ENCODE measurements at regions not wholly inside any gene's neighbourhood (a gene's known extent, or its start where the extent isn't known, plus 50 kb on each side); places are given as distances from the start of the nearest gene placed in this dataset.
"Not testable (repeated sequence)": the region's sequence is repeated elsewhere in the genome, so short reads cannot be mapped to it uniquely, and the experiment has no call there.

DNA sequence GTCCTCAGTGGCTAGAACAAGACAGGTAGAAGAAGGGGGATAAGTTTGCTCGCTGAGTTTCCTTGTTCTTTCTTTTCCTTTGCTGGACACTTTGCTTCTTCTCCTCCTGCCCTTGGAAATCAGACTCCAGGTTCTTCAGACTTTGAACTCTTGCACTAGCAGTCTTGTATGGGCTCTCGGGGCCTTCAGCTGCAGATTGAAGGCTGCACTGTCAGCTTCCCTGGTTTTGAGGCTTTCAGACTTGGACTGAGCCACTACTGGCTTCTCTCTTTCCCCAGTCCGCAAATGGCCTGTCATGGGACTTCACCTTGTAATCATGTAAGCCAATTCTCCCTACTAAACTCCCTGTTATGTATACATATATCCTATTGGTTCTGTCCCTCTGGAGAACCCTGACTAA lies 379.8 kb downstream of the NDFIP2 start:
- Histone ChIP-seq H3K36me3 (ENCODE audit: control insufficient read depth in 1 of 2, insufficient read depth in 2 of 2, low read length in 2 of 2) (no peaks in the 10 kb centered on the region), H3K4me1 (ENCODE audit: control insufficient read depth in 1 of 2, insufficient read depth in 2 of 2, low read length in 2 of 2) (no peaks in the 10 kb centered on the region), H3K4me3 (ENCODE audit: low read depth in 1 of 2, low read length in 2 of 2) (no peak overlapping the region), H3K27me3 (ENCODE audit: low read depth, low read length) (no peaks in the 10 kb centered on the region), H3K9me3 (ENCODE audit: control insufficient read depth in 1 of 2, low read length in 2 of 2) (no peaks in the 10 kb centered on the region), H3K27ac (ENCODE audit: low read length) (no peak overlapping the region)

DNA sequence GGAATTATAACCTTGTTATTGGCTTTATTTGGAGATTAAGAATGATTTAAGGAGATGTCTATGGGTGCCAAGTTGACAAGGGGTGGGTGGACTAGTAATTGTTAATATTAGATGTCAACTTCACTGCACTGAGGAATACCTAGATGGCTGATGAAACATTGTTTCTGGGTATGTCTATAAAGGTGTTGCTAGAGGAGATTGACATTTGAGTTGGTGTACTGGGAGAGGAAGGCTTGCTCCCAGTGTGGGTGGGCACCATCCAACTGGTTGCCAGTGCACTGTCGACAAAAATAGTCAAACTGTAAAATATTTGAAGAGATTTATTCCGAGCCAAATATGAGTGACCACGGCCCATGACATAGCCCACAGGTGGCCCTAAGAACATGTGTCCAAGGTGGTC lies 378.8 kb downstream of the NDFIP2 start:
- Histone ChIP-seq H3K27ac (ENCODE audit: low read length) (no peak overlapping the region), H3K9me3 (ENCODE audit: control insufficient read depth in 1 of 2, low read length in 2 of 2) (no peaks in the 10 kb centered on the region), H3K27me3 (ENCODE audit: low read depth, low read length) (no peaks in the 10 kb centered on the region), H3K4me3 (ENCODE audit: low read depth in 1 of 2, low read length in 2 of 2) (no peak overlapping the region), H3K36me3 (ENCODE audit: control insufficient read depth in 1 of 2, insufficient read depth in 2 of 2, low read length in 2 of 2) (no peaks in the 10 kb centered on the region), H3K4me1 (ENCODE audit: control insufficient read depth in 1 of 2, insufficient read depth in 2 of 2, low read length in 2 of 2) (no peaks in the 10 kb centered on the region)

DNA sequence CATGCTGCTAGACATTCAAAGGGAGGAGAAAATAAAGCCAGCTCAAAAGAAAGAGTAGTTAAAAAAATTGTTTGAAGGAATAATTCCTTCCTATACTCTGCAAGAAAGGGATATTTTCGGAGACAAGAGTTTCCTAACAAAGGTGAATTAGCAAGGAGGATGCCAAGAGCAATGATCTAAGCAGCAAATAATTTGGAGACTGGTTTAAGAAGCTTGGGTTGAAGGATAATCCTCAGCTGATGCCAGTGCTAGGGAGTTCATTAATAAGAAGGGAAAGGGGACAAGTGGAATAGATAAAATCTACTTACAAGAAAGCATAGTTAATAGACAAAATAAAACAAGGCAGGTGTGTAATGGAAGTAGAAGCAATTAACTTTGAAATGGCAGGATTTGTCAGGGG lies 372.3 kb downstream of the NDFIP2 start:
- Histone ChIP-seq H3K36me3 (ENCODE audit: control insufficient read depth in 1 of 2, insufficient read depth in 2 of 2, low read length in 2 of 2) (no peaks in the 10 kb centered on the region), H3K9me3 (ENCODE audit: control insufficient read depth in 1 of 2, low read length in 2 of 2) (no peaks in the 10 kb centered on the region), H3K27ac (ENCODE audit: low read length) (no peak overlapping the region), H3K4me3 (ENCODE audit: low read depth in 1 of 2, low read length in 2 of 2) (no peak overlapping the region), H3K27me3 (ENCODE audit: low read depth, low read length) (no peaks in the 10 kb centered on the region), H3K4me1 (ENCODE audit: control insufficient read depth in 1 of 2, insufficient read depth in 2 of 2, low read length in 2 of 2) (no peaks in the 10 kb centered on the region)

DNA sequence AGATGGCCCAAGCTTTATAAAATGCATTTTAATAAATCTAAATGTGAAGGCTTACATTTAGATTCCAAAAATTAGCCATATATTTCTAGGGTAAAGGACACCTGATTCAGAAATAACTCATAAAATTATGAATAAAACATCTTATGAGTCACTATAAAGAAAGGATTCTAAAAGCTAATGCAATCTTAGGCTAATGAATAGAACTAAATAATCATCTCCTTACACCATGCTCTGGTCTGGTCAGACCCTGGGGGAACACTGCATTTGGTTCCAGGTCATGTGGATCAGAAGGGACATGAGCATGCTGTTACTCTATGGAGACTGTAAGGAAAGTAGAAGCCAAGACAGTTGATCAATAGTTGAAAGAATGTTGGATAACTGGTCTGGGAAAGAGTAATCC lies 370.4 kb downstream of the NDFIP2 start:
- H3K27me3 ChIP-seq (ENCODE audit: low read depth, low read length), result no peaks in the 10 kb centered on the region
- H3K4me3 ChIP-seq (ENCODE audit: low read depth in 1 of 2, low read length in 2 of 2), result no peak overlapping the region
- H3K27ac ChIP-seq (ENCODE audit: low read length), result no peak overlapping the region
- H3K36me3 ChIP-seq (ENCODE audit: control insufficient read depth in 1 of 2, insufficient read depth in 2 of 2, low read length in 2 of 2), result no peaks in the 10 kb centered on the region
- no peaks in the 10 kb centered on the region for H3K9me3 ChIP-seq (ENCODE audit: control insufficient read depth in 1 of 2, low read length in 2 of 2)
- no peaks in the 10 kb centered on the region for H3K4me1 ChIP-seq (ENCODE audit: control insufficient read depth in 1 of 2, insufficient read depth in 2 of 2, low read length in 2 of 2)

DNA sequence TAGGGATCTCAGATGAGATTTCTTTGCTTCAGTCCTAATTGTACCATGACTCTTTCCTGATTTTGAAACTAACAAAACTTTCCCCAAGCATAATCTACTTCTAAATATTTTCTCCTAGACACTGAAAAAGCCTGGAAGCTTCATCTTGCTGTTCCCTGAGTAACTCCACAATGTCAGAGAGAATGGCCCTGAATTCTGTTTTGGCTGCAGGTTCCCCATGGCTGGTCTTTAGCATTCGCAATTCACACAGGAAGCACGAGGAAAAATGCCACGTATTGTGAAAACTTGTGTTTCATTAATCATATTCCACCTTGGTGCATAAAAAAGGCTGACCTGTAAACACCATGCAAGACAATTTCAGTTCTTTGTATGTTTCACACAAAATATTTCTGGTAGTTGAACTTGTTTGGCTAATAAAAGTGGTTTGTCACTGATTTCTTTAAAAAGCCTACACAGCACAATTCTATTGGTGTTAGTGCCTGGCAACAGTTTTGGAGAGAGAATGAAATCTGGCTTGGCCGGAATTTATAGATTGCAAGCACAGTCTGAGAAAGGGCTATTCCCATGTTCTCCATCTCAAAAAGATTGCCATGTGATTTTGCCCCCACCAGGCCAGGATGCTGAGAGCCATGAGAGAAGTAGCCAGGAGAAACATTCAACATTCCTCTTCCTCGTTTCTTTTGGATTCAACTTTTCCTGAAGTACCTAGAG lies 367.1 kb downstream of the NDFIP2 start:
- Histone ChIP-seq H3K4me3 (ENCODE audit: low read depth in 1 of 2, low read length in 2 of 2) (no peak overlapping the region), H3K27ac (ENCODE audit: low read length) (no peak overlapping the region), H3K9me3 (ENCODE audit: control insufficient read depth in 1 of 2, low read length in 2 of 2) (no peaks in the 10 kb centered on the region), H3K27me3 (ENCODE audit: low read depth, low read length) (no peaks in the 10 kb centered on the region), H3K4me1 (ENCODE audit: control insufficient read depth in 1 of 2, insufficient read depth in 2 of 2, low read length in 2 of 2) (no peaks in the 10 kb centered on the region), H3K36me3 (ENCODE audit: control insufficient read depth in 1 of 2, insufficient read depth in 2 of 2, low read length in 2 of 2) (no peaks in the 10 kb centered on the region)

DNA sequence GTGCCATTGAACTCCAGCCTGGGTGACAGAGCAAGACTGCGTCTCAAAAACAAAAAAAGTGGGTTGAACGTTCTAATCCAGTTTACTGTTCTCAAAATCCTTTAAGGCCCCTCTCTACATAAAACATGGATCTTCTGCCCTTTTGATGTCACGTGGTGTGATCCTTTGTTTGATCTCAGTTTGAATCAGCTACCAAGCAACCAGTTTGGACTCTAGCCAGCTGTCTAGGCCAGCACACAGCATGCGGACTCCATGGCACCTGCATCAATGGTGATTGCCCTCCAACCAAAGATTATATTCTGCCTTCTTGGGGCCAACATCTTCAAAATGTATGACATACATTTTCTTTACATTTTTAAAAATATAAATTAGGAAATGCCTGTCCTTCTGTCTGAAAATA lies 365.4 kb downstream of the NDFIP2 start:
- Histone ChIP-seq H3K4me3 (ENCODE audit: low read depth in 1 of 2, low read length in 2 of 2) (no peak overlapping the region), H3K27me3 (ENCODE audit: low read depth, low read length) (no peaks in the 10 kb centered on the region), H3K9me3 (ENCODE audit: control insufficient read depth in 1 of 2, low read length in 2 of 2) (no peaks in the 10 kb centered on the region), H3K36me3 (ENCODE audit: control insufficient read depth in 1 of 2, insufficient read depth in 2 of 2, low read length in 2 of 2) (no peaks in the 10 kb centered on the region), H3K27ac (ENCODE audit: low read length) (no peak overlapping the region), H3K4me1 (ENCODE audit: control insufficient read depth in 1 of 2, insufficient read depth in 2 of 2, low read length in 2 of 2) (no peaks in the 10 kb centered on the region)

DNA sequence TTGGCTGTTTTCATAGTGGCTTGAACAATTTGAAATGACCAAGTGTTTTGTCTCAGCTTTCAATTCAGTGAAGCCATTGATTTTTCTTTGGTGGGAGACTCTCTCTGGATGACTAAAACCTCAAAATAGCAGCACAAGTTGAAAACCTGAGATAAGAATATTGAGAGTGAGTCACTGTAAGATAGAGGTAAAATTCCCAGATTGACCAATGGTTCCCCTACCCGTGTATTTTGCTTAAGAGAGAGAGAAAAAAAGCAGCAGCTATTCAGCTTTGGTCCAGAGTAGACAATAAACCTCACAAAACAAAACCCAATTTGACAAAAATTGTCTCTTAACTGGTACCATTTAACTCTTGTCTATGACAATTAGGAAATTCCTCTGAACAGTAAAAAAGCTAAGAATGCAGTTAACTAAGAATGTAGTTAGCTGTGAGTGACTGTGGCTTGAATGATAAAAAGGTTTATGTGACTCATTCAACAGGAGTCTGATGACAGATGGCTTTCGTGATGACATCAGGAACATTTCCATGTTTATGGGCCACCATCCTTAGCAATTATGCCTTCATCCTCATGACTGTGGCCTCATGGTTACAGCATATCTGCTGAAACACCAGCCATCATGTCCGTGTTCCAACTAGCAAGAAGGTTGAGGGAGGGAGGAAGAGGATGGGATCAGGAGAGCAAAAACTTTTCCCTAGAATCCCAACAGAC lies 356.9 kb downstream of the NDFIP2 start:
- Histone ChIP-seq H3K4me1 (ENCODE audit: control insufficient read depth in 1 of 2, insufficient read depth in 2 of 2, low read length in 2 of 2) (no peaks in the 10 kb centered on the region), H3K4me3 (ENCODE audit: low read depth in 1 of 2, low read length in 2 of 2) (no peak overlapping the region), H3K9me3 (ENCODE audit: control insufficient read depth in 1 of 2, low read length in 2 of 2) (no peaks in the 10 kb centered on the region), H3K36me3 (ENCODE audit: control insufficient read depth in 1 of 2, insufficient read depth in 2 of 2, low read length in 2 of 2) (no peaks in the 10 kb centered on the region), H3K27me3 (ENCODE audit: low read depth, low read length) (no peaks in the 10 kb centered on the region), H3K27ac (ENCODE audit: low read length) (no peak overlapping the region)

DNA sequence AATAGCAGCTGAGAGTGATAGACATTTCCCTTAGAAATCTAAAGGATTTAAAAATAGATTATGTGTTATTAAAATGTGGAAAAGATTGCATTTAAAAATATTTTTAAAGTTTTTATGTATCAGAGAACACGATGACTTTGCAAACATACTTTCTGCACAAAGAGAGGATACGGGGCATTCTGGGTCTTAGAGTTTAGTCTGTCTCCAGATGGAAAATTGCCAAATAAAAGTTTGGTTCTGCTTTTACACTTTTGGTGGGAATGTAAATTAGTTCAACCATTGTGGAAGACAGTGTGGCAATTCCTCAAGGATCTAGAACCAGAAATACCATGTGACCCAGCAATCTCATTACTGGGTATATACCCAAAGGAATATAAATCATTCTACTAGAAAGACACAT lies 355.2 kb downstream of the NDFIP2 start:
- not testable (repeated sequence) for H3K4me3 ChIP-seq (ENCODE audit: low read depth in 1 of 2, low read length in 2 of 2); H3K27ac ChIP-seq (ENCODE audit: low read length); H3K9me3 ChIP-seq (ENCODE audit: control insufficient read depth in 1 of 2, low read length in 2 of 2); H3K27me3 ChIP-seq (ENCODE audit: low read depth, low read length); H3K4me1 ChIP-seq (ENCODE audit: control insufficient read depth in 1 of 2, insufficient read depth in 2 of 2, low read length in 2 of 2); H3K36me3 ChIP-seq (ENCODE audit: control insufficient read depth in 1 of 2, insufficient read depth in 2 of 2, low read length in 2 of 2)

DNA sequence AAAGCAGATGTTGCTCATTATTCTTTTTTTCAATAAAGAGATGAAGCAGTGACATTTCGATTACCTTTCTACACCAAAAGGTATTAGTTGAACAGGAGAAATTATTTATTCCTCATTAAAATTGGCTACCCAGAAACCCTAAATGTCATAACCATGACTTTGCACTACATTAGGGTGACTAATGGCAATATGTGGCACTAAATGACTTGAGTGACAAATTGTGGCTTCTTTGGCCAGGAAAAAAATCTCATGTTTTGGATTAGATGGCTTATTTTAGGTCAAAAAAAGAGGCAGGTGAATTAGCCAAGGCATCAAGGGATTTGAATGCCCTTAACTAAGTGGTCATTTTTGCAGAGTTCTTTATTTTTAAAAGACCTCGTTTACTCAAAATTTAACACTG lies 353.9 kb downstream of the NDFIP2 start:
- H3K9me3 ChIP-seq (ENCODE audit: control insufficient read depth in 1 of 2, low read length in 2 of 2), result no peaks in the 10 kb centered on the region
- H3K4me1 ChIP-seq (ENCODE audit: control insufficient read depth in 1 of 2, insufficient read depth in 2 of 2, low read length in 2 of 2), result no peaks in the 10 kb centered on the region
- H3K36me3 ChIP-seq (ENCODE audit: control insufficient read depth in 1 of 2, insufficient read depth in 2 of 2, low read length in 2 of 2), result no peaks in the 10 kb centered on the region
- no peak overlapping the region for H3K4me3 ChIP-seq (ENCODE audit: low read depth in 1 of 2, low read length in 2 of 2)
- H3K27me3 ChIP-seq (ENCODE audit: low read depth, low read length), result no peaks in the 10 kb centered on the region
- no peak overlapping the region for H3K27ac ChIP-seq (ENCODE audit: low read length)

DNA sequence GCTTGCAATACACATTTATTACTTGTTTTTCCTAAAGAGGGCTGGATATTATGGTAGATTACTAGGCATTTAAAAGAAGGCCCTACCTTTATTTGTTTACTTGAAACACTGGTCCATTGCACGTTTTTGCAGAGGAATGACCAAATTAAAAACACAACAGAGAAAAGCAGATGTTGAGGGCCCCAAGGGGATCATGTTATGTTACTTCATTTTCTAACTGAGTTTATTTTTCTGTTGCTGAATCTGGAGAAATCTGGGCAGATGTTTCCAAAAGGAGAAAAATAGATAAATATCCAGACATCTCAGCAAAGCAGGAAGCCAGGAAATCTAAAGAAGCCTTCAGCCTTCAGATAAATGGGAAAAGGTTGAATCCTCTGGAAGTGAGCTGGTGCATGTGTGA lies 353.0 kb downstream of the NDFIP2 start:
- no peak overlapping the region for H3K4me3 ChIP-seq (ENCODE audit: low read depth in 1 of 2, low read length in 2 of 2)
- H3K9me3 ChIP-seq (ENCODE audit: control insufficient read depth in 1 of 2, low read length in 2 of 2), result no peaks in the 10 kb centered on the region
- H3K36me3 ChIP-seq (ENCODE audit: control insufficient read depth in 1 of 2, insufficient read depth in 2 of 2, low read length in 2 of 2), result no peaks in the 10 kb centered on the region
- no peak overlapping the region for H3K27ac ChIP-seq (ENCODE audit: low read length)
- H3K27me3 ChIP-seq (ENCODE audit: low read depth, low read length), result no peaks in the 10 kb centered on the region
- H3K4me1 ChIP-seq (ENCODE audit: control insufficient read depth in 1 of 2, insufficient read depth in 2 of 2, low read length in 2 of 2), result no peaks in the 10 kb centered on the region

DNA sequence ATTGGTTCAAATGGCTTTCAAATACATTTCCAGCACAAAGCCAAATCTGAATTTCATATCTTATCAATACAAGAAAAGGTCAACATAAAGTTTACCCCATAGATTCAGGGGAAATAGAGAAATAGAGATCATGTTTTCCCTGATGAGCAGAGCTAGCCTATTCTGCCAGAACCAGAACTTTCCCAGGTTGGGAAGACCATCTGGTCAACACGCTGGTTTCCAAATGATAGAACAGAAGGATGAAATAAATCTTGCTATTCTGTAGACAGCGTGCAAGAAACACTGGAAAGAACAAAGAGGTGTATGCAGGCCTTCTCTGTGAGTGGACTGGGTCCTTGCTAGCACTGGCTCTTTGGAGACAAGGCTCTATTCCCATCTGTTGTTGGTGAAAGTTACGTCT lies 350.6 kb downstream of the NDFIP2 start:
- no peaks in the 10 kb centered on the region for H3K9me3 ChIP-seq (ENCODE audit: control insufficient read depth in 1 of 2, low read length in 2 of 2)
- no peak overlapping the region for H3K4me3 ChIP-seq (ENCODE audit: low read depth in 1 of 2, low read length in 2 of 2)
- no peaks in the 10 kb centered on the region for H3K27me3 ChIP-seq (ENCODE audit: low read depth, low read length)
- no peaks in the 10 kb centered on the region for H3K4me1 ChIP-seq (ENCODE audit: control insufficient read depth in 1 of 2, insufficient read depth in 2 of 2, low read length in 2 of 2)
- H3K27ac ChIP-seq (ENCODE audit: low read length), result no peak overlapping the region
- no peaks in the 10 kb centered on the region for H3K36me3 ChIP-seq (ENCODE audit: control insufficient read depth in 1 of 2, insufficient read depth in 2 of 2, low read length in 2 of 2)

DNA sequence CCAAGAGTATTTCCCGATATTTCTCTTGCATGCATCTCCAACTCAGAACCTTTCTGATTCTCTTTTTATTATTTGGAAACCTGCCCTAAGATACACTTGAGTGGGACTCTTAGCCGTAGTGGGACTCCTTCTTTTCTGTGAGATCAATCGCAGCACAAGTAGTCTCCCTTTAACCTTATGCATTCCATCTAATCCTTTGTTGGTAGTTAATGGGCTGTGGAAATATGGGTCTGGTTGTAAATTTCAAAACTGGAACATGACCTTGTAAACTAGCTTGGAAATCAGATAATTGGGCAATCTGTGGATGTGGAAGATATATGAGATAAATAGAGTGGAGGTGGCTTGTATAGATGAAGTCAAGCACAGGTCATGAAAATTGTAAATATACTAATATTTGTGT lies 350.0 kb downstream of the NDFIP2 start:
- H3K27ac ChIP-seq (ENCODE audit: low read length), result no peak overlapping the region
- H3K4me3 ChIP-seq (ENCODE audit: low read depth in 1 of 2, low read length in 2 of 2), result no peak overlapping the region
- no peaks in the 10 kb centered on the region for H3K36me3 ChIP-seq (ENCODE audit: control insufficient read depth in 1 of 2, insufficient read depth in 2 of 2, low read length in 2 of 2)
- H3K4me1 ChIP-seq (ENCODE audit: control insufficient read depth in 1 of 2, insufficient read depth in 2 of 2, low read length in 2 of 2), result no peaks in the 10 kb centered on the region
- no peaks in the 10 kb centered on the region for H3K27me3 ChIP-seq (ENCODE audit: low read depth, low read length)
- no peaks in the 10 kb centered on the region for H3K9me3 ChIP-seq (ENCODE audit: control insufficient read depth in 1 of 2, low read length in 2 of 2)
